ENCODE measurements at regions not wholly inside any gene's neighbourhood (a gene's known extent, or its start where the extent isn't known, plus 50 kb on each side); places are given as distances from the start of the nearest gene placed in this dataset.

DNA sequence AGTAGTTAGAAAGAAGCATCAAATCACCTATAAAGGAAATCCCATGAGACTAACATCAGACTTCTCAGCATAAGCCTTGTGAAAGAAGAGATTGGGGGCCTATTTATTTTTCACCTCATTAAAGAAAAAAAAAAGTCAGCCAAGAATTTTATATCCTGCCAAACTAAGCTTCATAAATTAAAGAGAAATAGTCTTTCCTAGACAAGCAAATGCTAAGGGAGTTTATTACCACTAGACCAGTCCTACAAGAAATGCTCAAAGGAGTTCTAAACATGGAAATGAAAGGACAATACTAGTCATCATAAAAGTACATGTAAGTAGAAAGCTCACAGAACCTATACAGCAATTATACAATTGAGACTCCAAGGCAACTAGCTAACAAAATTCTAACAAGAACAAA, 96.5 kb upstream of the OLIG3 start:
- TF ChIP-seq CTCF (IDR thresholded peaks at IDR 0.05; ENCODE audit: low read depth, low read length), result no peak
- H3K9me3 ChIP-seq (ENCODE audit: low read depth), result no peaks in the 10 kb centered on the region
- no peak overlapping the region for H3K4me3 ChIP-seq
- no peak for DNase-seq (ENCODE audit: low read depth in 1 of 2, low spot score in 1 of 2)
- H3K36me3 ChIP-seq, result no peaks in the 10 kb centered on the region
- no peaks in the 10 kb centered on the region for H3K4me1 ChIP-seq (ENCODE audit: low read depth)
- no peak overlapping the region for H3K27ac ChIP-seq
- H3K27me3 ChIP-seq, result no peaks in the 10 kb centered on the region

DNA sequence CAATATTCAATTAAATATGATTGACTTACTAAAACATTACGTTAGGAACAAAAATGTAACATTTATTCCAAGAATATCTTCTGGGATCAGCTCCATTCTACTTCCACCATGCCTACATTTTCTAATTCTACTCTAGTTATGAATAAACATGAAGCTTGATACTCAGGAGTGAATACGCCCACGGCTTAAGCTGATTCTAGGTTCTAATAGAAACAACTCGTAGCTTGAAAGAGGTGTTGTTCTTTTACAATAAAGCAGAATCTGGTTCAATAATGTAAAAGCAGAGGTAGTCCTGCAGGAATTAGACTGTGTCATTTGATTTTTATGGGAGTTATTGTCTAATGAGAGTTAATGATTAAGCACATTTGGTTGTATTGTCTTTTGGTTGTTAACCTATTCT, 107.3 kb upstream of the OLIG3 start:
- no peak overlapping the region for H3K27ac ChIP-seq
- no peak for DNase-seq (ENCODE audit: low read depth in 1 of 2, low spot score in 1 of 2)
- no peaks in the 10 kb centered on the region for H3K9me3 ChIP-seq (ENCODE audit: low read depth)
- no peak overlapping the region for H3K4me3 ChIP-seq
- no peaks in the 10 kb centered on the region for H3K36me3 ChIP-seq
- H3K4me1 ChIP-seq (ENCODE audit: low read depth), result no peaks in the 10 kb centered on the region
- no peak for TF ChIP-seq CTCF (IDR thresholded peaks at IDR 0.05; ENCODE audit: low read depth, low read length)
- no peaks in the 10 kb centered on the region for H3K27me3 ChIP-seq

DNA sequence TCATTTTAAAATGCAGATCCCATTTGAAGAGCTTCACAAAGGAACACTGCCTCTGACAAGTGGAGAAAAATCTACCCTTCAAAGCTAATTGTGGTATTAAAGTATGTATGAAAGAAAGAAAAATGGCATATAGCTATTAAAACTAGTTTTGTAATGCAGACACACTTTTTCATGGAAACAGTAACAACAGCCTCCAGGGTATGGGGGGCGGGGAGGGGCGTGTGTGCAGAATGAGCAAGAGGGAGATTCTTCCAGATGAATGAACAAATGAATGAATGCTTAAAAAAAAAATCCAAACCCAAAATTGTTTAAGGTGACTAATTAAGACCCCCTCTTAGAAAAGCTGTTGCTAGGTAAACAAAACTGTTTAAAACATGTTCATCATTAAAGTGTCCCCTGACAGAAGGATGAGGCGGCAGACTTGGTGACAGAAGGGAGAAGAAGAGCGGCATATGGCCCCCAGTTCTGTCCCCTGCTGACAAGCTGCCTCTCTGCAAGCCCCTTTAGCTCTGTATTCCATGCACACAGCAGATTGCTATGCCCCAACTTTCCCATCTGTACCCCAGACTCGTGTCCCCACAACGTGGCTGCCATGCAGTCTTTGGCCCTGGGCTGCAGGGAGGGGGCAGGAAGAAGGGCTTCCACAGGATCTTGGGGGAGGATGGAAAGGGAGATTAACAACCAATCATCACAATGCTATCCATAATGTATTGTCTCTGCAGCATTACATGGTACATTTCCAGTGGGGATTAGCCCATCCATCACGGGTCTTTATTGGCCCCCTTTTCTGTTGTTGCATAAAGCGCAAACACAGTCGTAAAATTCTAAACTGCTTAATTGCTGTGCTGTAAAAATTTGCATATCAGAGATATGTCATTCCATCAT, 108.4 kb upstream of the OLIG3 start:
- Histone ChIP-seq H3K36me3 (no peaks in the 10 kb centered on the region), H3K4me1 (ENCODE audit: low read depth) (no peaks in the 10 kb centered on the region), H3K27me3 (no peaks in the 10 kb centered on the region), H3K27ac (no peak overlapping the region), H3K4me3 (no peak overlapping the region), H3K9me3 (ENCODE audit: low read depth) (no peaks in the 10 kb centered on the region)
- no peak for DNase-seq (ENCODE audit: low read depth in 1 of 2, low spot score in 1 of 2)
- TF ChIP-seq CTCF (IDR thresholded peaks at IDR 0.05; ENCODE audit: low read depth, low read length), result no peak

DNA sequence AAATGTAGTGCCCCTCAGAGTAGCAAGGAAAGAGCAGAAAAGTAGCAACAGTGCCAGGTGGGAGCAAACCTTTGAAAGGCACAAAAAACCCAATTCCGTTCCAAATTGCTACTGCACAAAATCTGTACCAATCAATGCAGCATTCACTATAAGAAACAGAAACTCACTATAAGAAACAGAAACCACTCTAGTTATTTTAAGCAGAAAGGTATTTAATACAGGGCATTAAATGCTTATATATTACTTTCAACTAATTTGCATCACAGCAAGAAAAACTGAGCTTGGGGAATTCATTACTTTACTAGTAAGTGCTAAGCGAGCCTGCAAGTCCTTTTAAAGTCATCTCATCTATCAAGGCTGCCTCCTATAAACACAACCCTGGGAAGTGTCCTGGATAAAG, 116.5 kb upstream of the OLIG3 start:
- Histone ChIP-seq H3K27me3 (no peaks in the 10 kb centered on the region), H3K4me1 (ENCODE audit: low read depth) (no peaks in the 10 kb centered on the region), H3K27ac (no peak overlapping the region), H3K36me3 (no peaks in the 10 kb centered on the region), H3K4me3 (no peak overlapping the region), H3K9me3 (ENCODE audit: low read depth) (no peaks in the 10 kb centered on the region)
- TF ChIP-seq CTCF (IDR thresholded peaks at IDR 0.05; ENCODE audit: low read depth, low read length), result no peak
- no peak for DNase-seq (ENCODE audit: low read depth in 1 of 2, low spot score in 1 of 2)

- Histone ChIP-seq H3K4me3 (no peak overlapping the region), H3K27ac (no peak overlapping the region), H3K27me3 (no peaks in the 10 kb centered on the region), H3K4me1 (ENCODE audit: low read depth) (no peaks in the 10 kb centered on the region), H3K9me3 (ENCODE audit: low read depth) (no peaks in the 10 kb centered on the region), H3K36me3 (no peaks in the 10 kb centered on the region)
- no peak for DNase-seq (ENCODE audit: low read depth in 1 of 2, low spot score in 1 of 2)
- TF ChIP-seq CTCF (IDR thresholded peaks at IDR 0.05; ENCODE audit: low read depth, low read length), result no peak
Observed at GRCh38 chr6:137623293-137623692, 129.1 kb upstream of the OLIG3 start.

Data from cardiac muscle cell (in vitro differentiated cells and primary cell).